ENCODE measurements at regions not wholly inside any gene's neighbourhood (a gene's known extent, or its start where the extent isn't known, plus 50 kb on each side); places are given as distances from the start of the nearest gene placed in this dataset.

- H3K4me2 ChIP-seq (ENCODE audit: insufficient read depth, insufficient read length, low read length) = no peak overlapping the region
- no CpG with 5 or more reads among the region's 6 CpGs for WGBS (ENCODE audit: extremely low coverage, insufficient read length, low lambda C conversion rate)
- no peak overlapping the region for H3K27ac ChIP-seq (ENCODE audit: insufficient read length, low read depth, low read length)
- no peak overlapping the region for H3K9ac ChIP-seq (ENCODE audit: extremely low read depth, insufficient read length, low read length)
- no peak overlapping the region for H2BK15ac ChIP-seq (ENCODE audit: low read depth, low read length)
- H3K56ac ChIP-seq (ENCODE audit: insufficient read length, low read depth, low read length) = no peak overlapping the region
- H2BK120ac ChIP-seq (ENCODE audit: low read depth, low read length, poor library complexity, severe bottlenecking) = no peak overlapping the region
- no peak overlapping the region for H3K4ac ChIP-seq (ENCODE audit: low read depth, low read length)
- no peaks in the 10 kb centered on the region; the same call in 1 of the 2 replicates for H3K4me1 ChIP-seq (ENCODE audit: insufficient read depth, low read length)
- H2BK12ac ChIP-seq (ENCODE audit: insufficient read length, low read depth, low read length) = no peak overlapping the region
- peaks cover 32 to 38% of the 10 kb centered on the region in 2 experiments for H3K4me1 Mint-ChIP-seq
- peaks cover 0 to 2% (median 0%) of the 10 kb centered on the region in 3 experiments; a peak in 1 of 7 replicates for H3K36me3 Mint-ChIP-seq (ENCODE audit: insufficient read depth in 1 of 3, low read depth in 3 of 3)
- H4K5ac ChIP-seq (ENCODE audit: insufficient read length, low read depth, low read length) = no peak overlapping the region
- no peak overlapping the region for H2BK5ac ChIP-seq (ENCODE audit: insufficient read length, low read length)
- H3K23ac ChIP-seq (ENCODE audit: insufficient read length, low read depth, low read length) = no peak overlapping the region
- H3K9me3 ChIP-seq (ENCODE audit: control insufficient read depth, low read depth, low read length) = no peaks in the 10 kb centered on the region
- H2AK5ac ChIP-seq (ENCODE audit: insufficient read length, low read length) = no peak overlapping the region
- H3K4me3 Mint-ChIP-seq = no peak overlapping the region
- H2BK20ac ChIP-seq (ENCODE audit: low read depth, low read length, poor library complexity, severe bottlenecking) = no peak overlapping the region
- H3K27ac Mint-ChIP-seq = no peak overlapping the region; a peak in 1 of 7 replicates
- no peaks in the 10 kb centered on the region for H3K79me1 ChIP-seq (ENCODE audit: insufficient read depth, low read depth, low read length, poor library complexity, severe bottlenecking)
- TF ChIP-seq CTCF (conservative IDR thresholded peaks at IDR 0.05) = no peak
- H4K91ac ChIP-seq (ENCODE audit: insufficient read length, low read depth, low read length) = no peak overlapping the region
- H3T11ph ChIP-seq (ENCODE audit: low read length) = no peak overlapping the region
- no peaks in the 10 kb centered on the region for H3K27me3 Mint-ChIP-seq (ENCODE audit: low read depth)
- H4K20me1 ChIP-seq (ENCODE audit: control insufficient read depth, insufficient read depth, insufficient read length) = no peaks in the 10 kb centered on the region
- H3K23me2 ChIP-seq (ENCODE audit: insufficient read length, low read depth, low read length, poor library complexity, severe bottlenecking) = no peaks in the 10 kb centered on the region
- no peak overlapping the region for H2AFZ ChIP-seq (ENCODE audit: low read length)
- no peaks in the 10 kb centered on the region for H3K79me2 ChIP-seq (ENCODE audit: insufficient read depth, low read length)
- no peak overlapping the region for H3K18ac ChIP-seq (ENCODE audit: insufficient read length, low read depth, low read length)
- no peak overlapping the region for H4K8ac ChIP-seq (replicated peaks; ENCODE audit: insufficient read length, low read depth, low read length)
- peaks cover 4 to 7% of the 10 kb centered on the region in 2 experiments for H3K9me3 Mint-ChIP-seq
- no peak overlapping the region for H3K14ac ChIP-seq (ENCODE audit: insufficient read depth, low read length)
- no peaks in the 10 kb centered on the region for H3K27me3 ChIP-seq (ENCODE audit: insufficient read depth, low read length)
- DNase-seq = no peak
Measured at GRCh38 chr2:206217743-206218142, 56.7 kb upstream of the ZDBF2 start.

Data from H9 (cell line).